ENCODE measurements at regions not wholly inside any gene's neighbourhood (a gene's known extent, or its start where the extent isn't known, plus 50 kb on each side); places are given as distances from the start of the nearest gene placed in this dataset.
"Not testable (repeated sequence)": the region's sequence is repeated elsewhere in the genome, so short reads cannot be mapped to it uniquely, and the experiment has no call there.

- no peak for DNase-seq
These were observed 234.1 kb downstream of the TUBA3C start for GRCh38 chr13:18947376-18947977.

GRCh38 chr13:18946738-18947137, 234.9 kb downstream of the TUBA3C start:
- no peak for DNase-seq

GRCh38 chr13:18944501-18945068, 237.0 kb downstream of the TUBA3C start:
- DNase-seq: no peak

GRCh38 chr13:18943721-18944391, 237.8 kb downstream of the TUBA3C start:
- no peak for DNase-seq

- no peak for DNase-seq
These were observed 238.4 kb downstream of the TUBA3C start for GRCh38 chr13:18943273-18943672.

GRCh38 chr13:18936104-18936503, 245.5 kb downstream of the TUBA3C start:
- no peak for DNase-seq

- DNase-seq: no peak
These were observed 260.6 kb downstream of the TUBA3C start for GRCh38 chr13:18921063-18921462.

- not testable (repeated sequence) for DNase-seq
These were observed 276.5 kb downstream of the TUBA3C start for GRCh38 chr13:18905096-18905495.

GRCh38 chr13:18895411-18895810, 286.2 kb downstream of the TUBA3C start:
- DNase-seq: not testable (repeated sequence)

GRCh38 chr13:18891242-18891641, 290.4 kb downstream of the TUBA3C start:
- not testable (repeated sequence) for DNase-seq

GRCh38 chr13:18874875-18875789, 306.5 kb downstream of the TUBA3C start:
- DNase-seq: peak; percentile 71

- DNase-seq: not testable (repeated sequence)
These were observed 311.1 kb downstream of the TUBA3C start for GRCh38 chr13:18870557-18870956.

GRCh38 chr13:18869365-18869764, 312.3 kb downstream of the TUBA3C start:
- DNase-seq: not testable (repeated sequence)

- not testable (repeated sequence) for DNase-seq
These were observed 343.5 kb downstream of the TUBA3C start for GRCh38 chr13:18837986-18838629.

GRCh38 chr13:18837179-18837745, 344.4 kb downstream of the TUBA3C start:
- not testable (repeated sequence) for DNase-seq

- not testable (repeated sequence) for DNase-seq
These were observed 345.0 kb downstream of the TUBA3C start for GRCh38 chr13:18836371-18837178.

GRCh38 chr13:18835754-18836153, 345.9 kb downstream of the TUBA3C start:
- DNase-seq: not testable (repeated sequence)

- DNase-seq: not testable (repeated sequence)
These were observed 356.9 kb downstream of the TUBA3C start for GRCh38 chr13:18824678-18825077.

- DNase-seq: not testable (repeated sequence)
These were observed 358.7 kb downstream of the TUBA3C start for GRCh38 chr13:18822655-18823639.

GRCh38 chr13:18773988-18774387, 407.6 kb downstream of the TUBA3C start:
- peak; percentile 2 for DNase-seq

Measured in RPMI8226 (cell line).